ENCODE measurements at regions not wholly inside any gene's neighbourhood (a gene's known extent, or its start where the extent isn't known, plus 50 kb on each side); places are given as distances from the start of the nearest gene placed in this dataset.
"Not testable (repeated sequence)": the region's sequence is repeated elsewhere in the genome, so short reads cannot be mapped to it uniquely, and the experiment has no call there.

GRCh38 chr14:58920230-58920629, 268.2 kb upstream of the DAAM1 start:
- Histone ChIP-seq H3K4me1 (replicated peaks in 1 of 2) (peaks cover 5 to 12% of the 10 kb centered on the region in 2 donors), H3K4me3 (no peak overlapping the region), H3K27ac (no peak overlapping the region)
- in situ Hi-C loops (cut with MboI; ENCODE audit: low pct_unique_long_range_greater_than_20kb in 2 of 9, low sequenced_read_pairs in 9 of 9, unreplicated experiment in 9 of 9): no loop called here
- WGBS, 10 experiments: 75 to 100% (median 93%) methylated on average over 3 of the region's 3 CpGs; no CpG with 5 or more reads in 1 of the 10 experiments
- ATAC-seq (replicated peaks in 6 of 8): no peak

GRCh38 chr14:58922201-58922940, 266.1 kb upstream of the DAAM1 start:
- H3K4me1 ChIP-seq (replicated peaks in 1 of 2): peaks cover 5 to 12% of the 10 kb centered on the region in 2 donors
- ATAC-seq (replicated peaks in 6 of 8); H3K27ac ChIP-seq; H3K4me3 ChIP-seq; in situ Hi-C loops (cut with MboI; ENCODE audit: low pct_unique_long_range_greater_than_20kb in 2 of 9, low sequenced_read_pairs in 9 of 9, unreplicated experiment in 9 of 9): not testable (repeated sequence)
- WGBS, 10 experiments: 0 to 100% (median 75%) methylated on average over 1 to 3 of the region's 3 CpGs

- peaks cover 4 to 5% of the 10 kb centered on the region in 2 donors for H3K4me1 ChIP-seq (replicated peaks in 1 of 2)
- WGBS, 10 experiments: 86 to 100% (median 100%) methylated on average over 1 to 4 of the region's 7 CpGs; no CpG with 5 or more reads in 7 of the 10 experiments
- no peak for ATAC-seq (replicated peaks in 6 of 8)
- in situ Hi-C loops (cut with MboI; ENCODE audit: low pct_unique_long_range_greater_than_20kb in 2 of 9, low sequenced_read_pairs in 9 of 9, unreplicated experiment in 9 of 9): no loop called here
- no peak overlapping the region for H3K4me3 ChIP-seq
- no peak overlapping the region for H3K27ac ChIP-seq
Observed at GRCh38 chr14:58923751-58924405, 264.6 kb upstream of the DAAM1 start.

GRCh38 chr14:58941629-58942028, 246.8 kb upstream of the DAAM1 start:
- in situ Hi-C loops (cut with MboI; ENCODE audit: low pct_unique_long_range_greater_than_20kb in 2 of 9, low sequenced_read_pairs in 9 of 9, unreplicated experiment in 9 of 9): no loop called here

GRCh38 chr14:58942516-58942915, 246.0 kb upstream of the DAAM1 start:
- ATAC-seq (replicated peaks in 6 of 8): no peak
- Histone ChIP-seq H3K27ac (no peak overlapping the region), H3K4me3 (no peak overlapping the region), H3K4me1 (replicated peaks in 1 of 2) (peaks cover 23 to 26% of the 10 kb centered on the region in 2 donors)
- in situ Hi-C loops (cut with MboI; ENCODE audit: low pct_unique_long_range_greater_than_20kb in 2 of 9, low sequenced_read_pairs in 9 of 9, unreplicated experiment in 9 of 9): no loop called here
- 50 to 94% (median 82%) methylated on average over 1 to 2 of the region's 2 CpGs; no CpG with 5 or more reads in 4 of the 10 experiments for WGBS, 10 experiments

More at GRCh38 chr14:58941629-58942028, 246.8 kb upstream of the DAAM1 start:
- no peak overlapping the region for H3K4me3 ChIP-seq
- no peak overlapping the region for H3K27ac ChIP-seq
- peak in 1 of 8 experiments; percentile 56 for ATAC-seq (replicated peaks in 6 of 8)
- 0 to 67% (median 20%) methylated on average over 1 to 2 of the region's 2 CpGs; no CpG with 5 or more reads in 4 of the 10 experiments for WGBS, 10 experiments
- peaks cover 23 to 25% of the 10 kb centered on the region in 2 donors for H3K4me1 ChIP-seq (replicated peaks in 1 of 2)

GRCh38 chr14:58944343-58944967, 244.0 kb upstream of the DAAM1 start:
- Histone ChIP-seq H3K27ac (no peak overlapping the region), H3K4me1 (replicated peaks in 1 of 2) (peaks cover 34 to 37% of the 10 kb centered on the region in 2 donors), H3K4me3 (no peak overlapping the region)
- in situ Hi-C loops (cut with MboI; ENCODE audit: low pct_unique_long_range_greater_than_20kb in 2 of 9, low sequenced_read_pairs in 9 of 9, unreplicated experiment in 9 of 9): no loop called here
- peak; percentile 58 to 100 (median 98) for ATAC-seq (replicated peaks in 6 of 8)
- WGBS, 10 experiments: 0 to 100% (median 51%) methylated on average over 1 to 5 of the region's 6 CpGs; no CpG with 5 or more reads in 1 of the 10 experiments

- Histone ChIP-seq H3K4me1 (replicated peaks in 1 of 2) (peaks cover 34 to 37% of the 10 kb centered on the region in 2 donors), H3K4me3 (no peak overlapping the region), H3K27ac (no peak overlapping the region)
- in situ Hi-C loops (cut with MboI; ENCODE audit: low pct_unique_long_range_greater_than_20kb in 2 of 9, low sequenced_read_pairs in 9 of 9, unreplicated experiment in 9 of 9): no loop called here
- no peak for ATAC-seq (replicated peaks in 6 of 8)
- WGBS, 10 experiments: 0 to 100% (median 72%) methylated on average over 1 to 2 of the region's 2 CpGs; no CpG with 5 or more reads in 3 of the 10 experiments
Observed at GRCh38 chr14:58944968-58945356, 243.5 kb upstream of the DAAM1 start.

- Histone ChIP-seq H3K27ac (no peak overlapping the region), H3K4me3 (no peak overlapping the region), H3K4me1 (replicated peaks in 1 of 2) (peaks cover 33 to 35% of the 10 kb centered on the region in 2 donors)
- WGBS, 10 experiments: 20 to 100% (median 100%) methylated on average over 1 of the region's 1 CpG; no CpG with 5 or more reads in 3 of the 10 experiments
- no peak for ATAC-seq (replicated peaks in 6 of 8)
- in situ Hi-C loops (cut with MboI; ENCODE audit: low pct_unique_long_range_greater_than_20kb in 2 of 9, low sequenced_read_pairs in 9 of 9, unreplicated experiment in 9 of 9): no loop called here
Observed at GRCh38 chr14:58946431-58946830, 242.0 kb upstream of the DAAM1 start.

GRCh38 chr14:58947156-58947555, 241.3 kb upstream of the DAAM1 start:
- ATAC-seq (replicated peaks in 6 of 8): no peak
- Histone ChIP-seq H3K27ac (no peak overlapping the region), H3K4me3 (no peak overlapping the region), H3K4me1 (replicated peaks in 1 of 2) (peaks cover 27 to 30% of the 10 kb centered on the region in 2 donors)
- in situ Hi-C loops (cut with MboI; ENCODE audit: low pct_unique_long_range_greater_than_20kb in 2 of 9, low sequenced_read_pairs in 9 of 9, unreplicated experiment in 9 of 9): no loop called here
- 20 to 100% (median 68%) methylated on average over 1 to 4 of the region's 4 CpGs; no CpG with 5 or more reads in 1 of the 10 experiments for WGBS, 10 experiments

- no peak overlapping the region for H3K4me3 ChIP-seq
Observed at GRCh38 chr14:58947814-58948445, 240.5 kb upstream of the DAAM1 start.

GRCh38 chr14:58950555-58950954, 237.9 kb upstream of the DAAM1 start:
- in situ Hi-C loops (cut with MboI; ENCODE audit: low pct_unique_long_range_greater_than_20kb in 2 of 9, low sequenced_read_pairs in 9 of 9, unreplicated experiment in 9 of 9): no loop called here
- peaks cover 12 to 15% of the 10 kb centered on the region in 2 donors for H3K4me1 ChIP-seq (replicated peaks in 1 of 2)
- 0 to 100% (median 31%) methylated on average over 1 of the region's 1 CpG; no CpG with 5 or more reads in 1 of the 10 experiments for WGBS, 10 experiments
- H3K4me3 ChIP-seq: no peak overlapping the region
- no peak for ATAC-seq (replicated peaks in 6 of 8)
- H3K27ac ChIP-seq: no peak overlapping the region

More at GRCh38 chr14:58947814-58948445, 240.5 kb upstream of the DAAM1 start:
- in situ Hi-C loops (cut with MboI; ENCODE audit: low pct_unique_long_range_greater_than_20kb in 2 of 9, low sequenced_read_pairs in 9 of 9, unreplicated experiment in 9 of 9): no loop called here
- 51 to 83% (median 58%) methylated on average over 2 to 4 of the region's 4 CpGs; no CpG with 5 or more reads in 1 of the 10 experiments for WGBS, 10 experiments
- H3K27ac ChIP-seq: no peak overlapping the region
- ATAC-seq (replicated peaks in 6 of 8): peak; percentile 37 to 92 (median 48)
- H3K4me1 ChIP-seq (replicated peaks in 1 of 2): peaks cover 27 to 30% of the 10 kb centered on the region in 2 donors

- in situ Hi-C loops (cut with MboI; ENCODE audit: low pct_unique_long_range_greater_than_20kb in 2 of 9, low sequenced_read_pairs in 9 of 9, unreplicated experiment in 9 of 9): no loop called here
- WGBS, 10 experiments: 14 to 100% (median 87%) methylated on average over 1 to 2 of the region's 2 CpGs
- H3K4me1 ChIP-seq (replicated peaks in 1 of 2): peaks cover 12 to 15% of the 10 kb centered on the region in 2 donors
- no peak overlapping the region for H3K27ac ChIP-seq
- ATAC-seq (replicated peaks in 6 of 8): no peak
- no peak overlapping the region for H3K4me3 ChIP-seq
Observed at GRCh38 chr14:58951143-58951542, 237.3 kb upstream of the DAAM1 start.
